ENCODE measurements at regions not wholly inside any gene's neighbourhood (a gene's known extent, or its start where the extent isn't known, plus 50 kb on each side); places are given as distances from the start of the nearest gene placed in this dataset.
A peak's percentile ranks its signal among the peaks of the same experiment; 100 is the strongest.

GRCh38 chr18:35875566-35875965 is 96.9 kb upstream of the RMP24 start:
- Histone ChIP-seq H3K4me1 (ENCODE audit: control insufficient read depth, insufficient read depth, low read length) (no peaks in the 10 kb centered on the region), H3K4me3 (ENCODE audit: low read depth, low read length) (no peak overlapping the region), H3K36me3 (ENCODE audit: control insufficient read depth in 2 of 2, insufficient read depth in 1 of 2, low read length in 2 of 2) (no peaks in the 10 kb centered on the region), H3K9me3 (ENCODE audit: control insufficient read depth, insufficient read depth, low read depth, low read length) (no peaks in the 10 kb centered on the region), H3K27ac (ENCODE audit: extremely low read depth, low read depth, low read length) (no peak overlapping the region)
- ChIA-PET POLR2A (no interaction called here), CTCF (interaction anchor here (0.7 to 1.0 kb wide), 2 partner anchors 143 to 766 kb away, joined by 3 read pairs; no protein-coding TSS in a partner anchor)
- TF ChIP-seq PRDM1 (tag by site-specific recombination; IDR thresholded peaks at IDR 0.05) (0 out of 2 replicates have a peak, but pooled peaks have one; percentile 11), ZNF324 (tag by site-specific recombination; IDR thresholded peaks at IDR 0.05) (no peak)

GRCh38 chr18:35876243-35876642 is 96.2 kb upstream of the RMP24 start:
- Histone ChIP-seq H3K4me3 (ENCODE audit: low read depth, low read length) (no peak overlapping the region), H3K9me3 (ENCODE audit: control insufficient read depth, insufficient read depth, low read depth, low read length) (no peaks in the 10 kb centered on the region), H3K4me1 (ENCODE audit: control insufficient read depth, insufficient read depth, low read length) (no peaks in the 10 kb centered on the region), H3K27ac (ENCODE audit: extremely low read depth, low read depth, low read length) (no peak overlapping the region), H3K36me3 (ENCODE audit: control insufficient read depth in 2 of 2, insufficient read depth in 1 of 2, low read length in 2 of 2) (no peaks in the 10 kb centered on the region)
- TF ChIP-seq ZIC2 (tag by site-specific recombination; IDR thresholded peaks at IDR 0.05) (peak; percentile 21; the same call in 1 of the 2 replicates), ZNF121 (tag by site-specific recombination; IDR thresholded peaks at IDR 0.05) (no peak)
- CTCF ChIA-PET = no interaction called here
- POLR2A ChIA-PET = no interaction called here

DNA sequence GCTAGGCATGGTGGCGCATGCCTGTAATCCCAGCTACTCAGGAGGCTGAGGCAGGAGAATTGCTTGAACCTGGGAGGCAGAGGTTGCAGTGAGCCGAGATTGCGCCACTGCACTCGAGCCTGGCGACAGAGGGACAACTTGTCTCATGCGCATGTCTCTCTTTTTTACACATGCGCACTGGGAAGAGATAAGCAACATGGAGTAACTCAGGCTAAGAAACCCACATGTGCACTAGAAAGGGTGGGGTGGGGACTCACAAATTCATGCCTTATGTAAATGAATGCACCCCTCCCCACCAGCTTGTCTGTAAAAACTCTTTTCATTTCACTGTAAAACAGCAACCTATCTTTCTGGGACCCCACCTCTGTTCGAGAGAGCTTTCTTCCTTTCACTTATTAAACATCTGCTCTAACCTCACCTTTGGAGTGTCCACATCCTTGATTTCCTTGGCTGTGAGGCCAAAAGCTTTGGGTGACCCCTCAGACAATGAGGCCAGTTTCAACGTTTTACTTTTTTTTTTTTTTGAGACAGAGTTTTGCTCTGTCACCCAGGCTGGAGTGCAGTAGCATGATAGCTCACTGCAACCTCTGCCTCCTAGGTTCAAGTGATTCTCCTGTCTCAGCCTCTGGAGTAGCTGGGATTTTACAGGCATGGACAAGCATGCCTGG is 91.6 kb upstream of the RMP24 start:
- Histone ChIP-seq H3K9me3 (ENCODE audit: control insufficient read depth, insufficient read depth, low read depth, low read length) (no peaks in the 10 kb centered on the region), H3K4me3 (ENCODE audit: low read depth, low read length) (no peak overlapping the region), H3K27ac (ENCODE audit: extremely low read depth, low read depth, low read length) (no peak overlapping the region), H3K36me3 (ENCODE audit: control insufficient read depth in 2 of 2, insufficient read depth in 1 of 2, low read length in 2 of 2) (no peaks in the 10 kb centered on the region), H3K4me1 (ENCODE audit: control insufficient read depth, insufficient read depth, low read length) (no peaks in the 10 kb centered on the region)
- TF ChIP-seq SETDB1 (IDR thresholded peaks at IDR 0.05; ENCODE audit: insufficient read length, low read length) (no peak), ZSCAN16 (tag by site-specific recombination; IDR thresholded peaks at IDR 0.05) (no peak), ZNF704 (tag by site-specific recombination; IDR thresholded peaks at IDR 0.05) (no peak), KLF7 (tag by site-specific recombination; IDR thresholded peaks at IDR 0.05; ENCODE audit: borderline replicate concordance) (no peak), PRDM4 (tag by site-specific recombination; IDR thresholded peaks at IDR 0.05) (no peak), ZNF24 (tag by site-specific recombination; IDR thresholded peaks at IDR 0.05) (no peak), ZNF214 (tag by site-specific recombination; IDR thresholded peaks at IDR 0.05; ENCODE audit: borderline replicate concordance) (no peak)
- ChIA-PET POLR2A (interaction anchor here (0.7 kb wide), 2 partner anchors 38 to 62 kb away, joined by 3 to 4 read pairs; no protein-coding TSS in a partner anchor), CTCF (interaction anchor here (0.6 kb wide), 1 partner anchor 896 kb away, joined by 3 read pairs; no protein-coding TSS in a partner anchor)

DNA sequence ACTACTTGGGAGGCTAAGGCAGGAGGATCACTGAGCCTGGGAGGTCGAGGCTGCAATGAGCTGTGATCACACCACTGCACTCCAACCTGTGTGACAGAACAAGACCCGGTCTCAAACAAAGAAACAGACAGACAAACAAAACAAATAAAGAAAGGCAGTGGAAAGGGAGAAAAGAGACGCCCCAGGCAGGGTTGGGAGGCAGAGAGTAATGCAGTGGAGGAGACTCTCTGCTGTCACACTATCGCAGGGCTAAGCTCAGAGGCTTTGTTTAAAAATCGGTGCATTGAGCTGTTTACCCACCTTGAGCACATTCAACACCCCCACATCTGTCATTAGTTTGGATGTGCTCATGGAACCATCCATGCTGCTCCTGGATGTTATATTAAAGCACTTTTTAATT is 84.2 kb upstream of the RMP24 start:
- H3K4me3 ChIP-seq (ENCODE audit: low read depth, low read length) = no peak overlapping the region
- H3K36me3 ChIP-seq (ENCODE audit: control insufficient read depth in 2 of 2, insufficient read depth in 1 of 2, low read length in 2 of 2) = no peaks in the 10 kb centered on the region
- ChIA-PET CTCF (interaction anchor here (0.6 kb wide), 1 partner anchor 101 kb away, joined by 3 read pairs; no protein-coding TSS in a partner anchor), POLR2A (no interaction called here)
- no peak overlapping the region for H3K27ac ChIP-seq (ENCODE audit: extremely low read depth, low read depth, low read length)
- no peaks in the 10 kb centered on the region for H3K9me3 ChIP-seq (ENCODE audit: control insufficient read depth, insufficient read depth, low read depth, low read length)
- H3K4me1 ChIP-seq (ENCODE audit: control insufficient read depth, insufficient read depth, low read length) = no peaks in the 10 kb centered on the region
- TF ChIP-seq ZNF423 (tag by site-specific recombination; IDR thresholded peaks at IDR 0.05) (no peak), ZNF624 (tag by site-specific recombination; IDR thresholded peaks at IDR 0.05) (no peak), MYNN (tag by site-specific recombination; IDR thresholded peaks at IDR 0.05; ENCODE audit: borderline replicate concordance) (no peak), ZNF10 (tag by site-specific recombination; IDR thresholded peaks at IDR 0.05) (no peak), ZNF214 (tag by site-specific recombination; IDR thresholded peaks at IDR 0.05; ENCODE audit: borderline replicate concordance) (no peak), ZBTB8A (tag by site-specific recombination; IDR thresholded peaks at IDR 0.05) (no peak)
- TF ChIP-seq, protein P1, sequence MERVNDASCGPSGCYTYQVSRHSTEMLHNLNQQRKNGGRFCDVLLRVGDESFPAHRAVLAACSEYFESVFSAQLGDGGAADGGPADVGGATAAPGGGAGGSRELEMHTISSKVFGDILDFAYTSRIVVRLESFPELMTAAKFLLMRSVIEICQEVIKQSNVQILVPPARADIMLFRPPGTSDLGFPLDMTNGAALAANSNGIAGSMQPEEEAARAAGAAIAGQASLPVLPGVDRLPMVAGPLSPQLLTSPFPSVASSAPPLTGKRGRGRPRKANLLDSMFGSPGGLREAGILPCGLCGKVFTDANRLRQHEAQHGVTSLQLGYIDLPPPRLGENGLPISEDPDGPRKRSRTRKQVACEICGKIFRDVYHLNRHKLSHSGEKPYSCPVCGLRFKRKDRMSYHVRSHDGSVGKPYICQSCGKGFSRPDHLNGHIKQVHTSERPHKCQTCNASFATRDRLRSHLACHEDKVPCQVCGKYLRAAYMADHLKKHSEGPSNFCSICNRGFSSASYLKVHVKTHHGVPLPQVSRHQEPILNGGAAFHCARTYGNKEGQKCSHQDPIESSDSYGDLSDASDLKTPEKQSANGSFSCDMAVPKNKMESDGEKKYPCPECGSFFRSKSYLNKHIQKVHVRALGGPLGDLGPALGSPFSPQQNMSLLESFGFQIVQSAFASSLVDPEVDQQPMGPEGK (tag by site-specific recombination; IDR thresholded peaks at IDR 0.05) = no peak
- TF ChIP-seq, protein P2, sequence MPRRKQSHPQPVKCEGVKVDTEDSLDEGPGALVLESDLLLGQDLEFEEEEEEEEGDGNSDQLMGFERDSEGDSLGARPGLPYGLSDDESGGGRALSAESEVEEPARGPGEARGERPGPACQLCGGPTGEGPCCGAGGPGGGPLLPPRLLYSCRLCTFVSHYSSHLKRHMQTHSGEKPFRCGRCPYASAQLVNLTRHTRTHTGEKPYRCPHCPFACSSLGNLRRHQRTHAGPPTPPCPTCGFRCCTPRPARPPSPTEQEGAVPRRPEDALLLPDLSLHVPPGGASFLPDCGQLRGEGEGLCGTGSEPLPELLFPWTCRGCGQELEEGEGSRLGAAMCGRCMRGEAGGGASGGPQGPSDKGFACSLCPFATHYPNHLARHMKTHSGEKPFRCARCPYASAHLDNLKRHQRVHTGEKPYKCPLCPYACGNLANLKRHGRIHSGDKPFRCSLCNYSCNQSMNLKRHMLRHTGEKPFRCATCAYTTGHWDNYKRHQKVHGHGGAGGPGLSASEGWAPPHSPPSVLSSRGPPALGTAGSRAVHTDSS (tag by site-specific recombination; IDR thresholded peaks at IDR 0.05) = no peak
